ENCODE measurements at regions not wholly inside any gene's neighbourhood (a gene's known extent, or its start where the extent isn't known, plus 50 kb on each side); places are given as distances from the start of the nearest gene placed in this dataset.

DNA sequence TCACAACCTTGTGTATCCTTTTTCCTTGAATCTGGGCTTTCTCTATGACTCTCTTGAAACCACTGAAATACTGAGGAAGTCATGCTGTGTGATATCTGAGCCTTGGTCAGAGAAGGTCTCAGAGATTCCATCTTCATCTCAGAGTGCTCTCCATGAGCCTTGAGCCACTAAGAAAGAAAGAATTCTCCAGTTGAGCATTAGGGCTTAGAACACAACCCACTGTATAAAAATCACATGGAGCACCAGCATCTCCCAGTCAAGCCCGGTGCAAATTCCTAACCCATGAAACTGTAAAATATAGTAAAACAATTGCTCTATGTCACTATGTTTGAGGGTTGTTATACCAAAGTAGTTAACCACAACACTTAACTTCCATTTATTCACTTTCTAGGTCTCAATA, 181.4 kb downstream of the MOXD1 start:
- TF ChIP-seq CTCF (conservative IDR thresholded peaks at IDR 0.05) (no peak), ZFX (IDR thresholded peaks at IDR 0.05) (no peak)
